ENCODE measurements at regions not wholly inside any gene's neighbourhood (a gene's known extent, or its start where the extent isn't known, plus 50 kb on each side); places are given as distances from the start of the nearest gene placed in this dataset.

- Histone ChIP-seq H3K36me3 (no peaks in the 10 kb centered on the region), H3K9me3 (no peaks in the 10 kb centered on the region), H3K27ac (no peak overlapping the region), H3K4me3 (no peak overlapping the region), H3K27me3 (no peaks in the 10 kb centered on the region), H3K4me1 (no peaks in the 10 kb centered on the region)
- no peak for ATAC-seq (ENCODE audit: low FRiP score in 2 of 2)
- WGBS, 2 donors = 47 to 50% methylated on average over 2 of the region's 2 CpGs
- no peak for DNase-seq
- no peak for TF ChIP-seq POLR2A (IDR thresholded peaks at IDR 0.05)
Observed at GRCh38 chr3:88312256-88312655, 162.5 kb downstream of the C3orf38 start.

- Histone ChIP-seq H3K27me3 (no peaks in the 10 kb centered on the region), H3K27ac (no peak overlapping the region), H3K9me3 (no peaks in the 10 kb centered on the region), H3K36me3 (no peaks in the 10 kb centered on the region), H3K4me3 (no peak overlapping the region), H3K4me1 (no peaks in the 10 kb centered on the region)
- no peak for DNase-seq
- no peak for TF ChIP-seq EP300 (IDR thresholded peaks at IDR 0.05)
- 65 to 77% methylated on average over 3 of the region's 3 CpGs for WGBS, 2 donors
- ATAC-seq (ENCODE audit: low FRiP score in 2 of 2) = no peak
Observed at GRCh38 chr3:88318067-88318466, 168.3 kb downstream of the C3orf38 start.

- Histone ChIP-seq H3K9me3 (no peaks in the 10 kb centered on the region), H3K4me1 (no peaks in the 10 kb centered on the region), H3K27me3 (no peaks in the 10 kb centered on the region), H3K4me3 (no peak overlapping the region), H3K27ac (no peak overlapping the region), H3K36me3 (no peaks in the 10 kb centered on the region)
- WGBS, 2 donors = 43 to 53% methylated on average over 3 of the region's 3 CpGs
- DNase-seq (no peak), ATAC-seq (ENCODE audit: low FRiP score in 2 of 2) (no peak)
- no peak for TF ChIP-seq POLR2AphosphoS5 (IDR thresholded peaks at IDR 0.05)
- no peak for TF ChIP-seq CTCF (IDR thresholded peaks at IDR 0.05)
- no peak for TF ChIP-seq EP300 (IDR thresholded peaks at IDR 0.05)
Observed at GRCh38 chr3:88321363-88322050, 171.7 kb downstream of the C3orf38 start.

- WGBS, 2 donors = 72 to 78% methylated on average over 1 to 2 of the region's 2 CpGs
- no peak for ATAC-seq (ENCODE audit: low FRiP score in 2 of 2)
- H3K4me1 ChIP-seq = no peaks in the 10 kb centered on the region
- no peaks in the 10 kb centered on the region for H3K27me3 ChIP-seq
- no peaks in the 10 kb centered on the region for H3K9me3 ChIP-seq
- TF ChIP-seq POLR2A (IDR thresholded peaks at IDR 0.05) (no peak), CTCF (IDR thresholded peaks at IDR 0.05) (no peak), POLR2AphosphoS5 (IDR thresholded peaks at IDR 0.05) (no peak), EP300 (IDR thresholded peaks at IDR 0.05) (no peak)
- no peak overlapping the region for H3K4me3 ChIP-seq
- no peak overlapping the region for H3K27ac ChIP-seq
- no peaks in the 10 kb centered on the region for H3K36me3 ChIP-seq
- no peak for DNase-seq
Observed at GRCh38 chr3:88324788-88325187, 175.0 kb downstream of the C3orf38 start.

- DNase-seq (no peak), ATAC-seq (ENCODE audit: low FRiP score in 2 of 2) (no peak)
- no peak overlapping the region for H3K27ac ChIP-seq
- TF ChIP-seq EP300 (IDR thresholded peaks at IDR 0.05) (no peak), POLR2AphosphoS5 (IDR thresholded peaks at IDR 0.05) (no peak), CTCF (IDR thresholded peaks at IDR 0.05) (no peak), POLR2A (IDR thresholded peaks at IDR 0.05) (no peak)
- H3K4me3 ChIP-seq = no peak overlapping the region
- H3K36me3 ChIP-seq = no peaks in the 10 kb centered on the region
- H3K27me3 ChIP-seq = no peaks in the 10 kb centered on the region
- peaks cover 0 to 4% (median 0%) of the 10 kb centered on the region in 4 donors for H3K9me3 ChIP-seq
- 88 to 90% methylated on average over 7 of the region's 7 CpGs for WGBS, 2 donors
- no peaks in the 10 kb centered on the region for H3K4me1 ChIP-seq
Observed at GRCh38 chr3:88334187-88334868, 184.6 kb downstream of the C3orf38 start.

GRCh38 chr3:88336894-88337293, 187.1 kb downstream of the C3orf38 start:
- no peak for DNase-seq
- ATAC-seq (ENCODE audit: low FRiP score in 2 of 2) = no peak
- Histone ChIP-seq H3K4me3 (no peak overlapping the region), H3K27me3 (no peaks in the 10 kb centered on the region), H3K9me3 (peaks cover 0 to 4% (median 0%) of the 10 kb centered on the region in 4 donors), H3K27ac (no peak overlapping the region), H3K36me3 (no peaks in the 10 kb centered on the region), H3K4me1 (no peaks in the 10 kb centered on the region)
- 74 to 79% methylated on average over 1 of the region's 1 CpG for WGBS, 2 donors
- no peak for TF ChIP-seq CTCF (IDR thresholded peaks at IDR 0.05)
- no peak for TF ChIP-seq POLR2AphosphoS5 (IDR thresholded peaks at IDR 0.05)
- TF ChIP-seq EP300 (IDR thresholded peaks at IDR 0.05) = no peak
- no peak for TF ChIP-seq POLR2A (IDR thresholded peaks at IDR 0.05)

All from upper lobe of left lung (tissue), 6 donors.